ENCODE measurements at regions not wholly inside any gene's neighbourhood (a gene's known extent, or its start where the extent isn't known, plus 50 kb on each side); places are given as distances from the start of the nearest gene placed in this dataset.
"Not testable (repeated sequence)": the region's sequence is repeated elsewhere in the genome, so short reads cannot be mapped to it uniquely, and the experiment has no call there.

DNA sequence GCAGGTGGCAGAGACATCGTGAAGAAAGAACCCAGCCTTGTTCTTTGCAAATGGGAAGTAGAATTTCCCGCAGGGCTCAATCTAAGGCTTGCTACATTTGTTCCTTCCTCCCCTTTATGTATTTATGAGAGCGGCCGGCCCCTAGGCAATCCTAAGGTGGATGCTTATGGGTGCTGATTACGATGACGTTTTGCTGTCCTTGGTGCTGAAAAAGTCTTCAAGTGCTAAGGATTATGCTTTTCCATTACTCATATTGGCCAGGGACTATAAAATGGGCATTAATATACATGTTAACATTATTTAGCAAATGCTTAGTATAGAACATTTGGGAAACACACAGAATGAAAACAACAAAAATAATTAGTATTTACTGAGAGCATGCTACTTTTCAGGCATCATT, 313.3 kb upstream of the XYLT1 start:
- DNase-seq = no peak

DNA sequence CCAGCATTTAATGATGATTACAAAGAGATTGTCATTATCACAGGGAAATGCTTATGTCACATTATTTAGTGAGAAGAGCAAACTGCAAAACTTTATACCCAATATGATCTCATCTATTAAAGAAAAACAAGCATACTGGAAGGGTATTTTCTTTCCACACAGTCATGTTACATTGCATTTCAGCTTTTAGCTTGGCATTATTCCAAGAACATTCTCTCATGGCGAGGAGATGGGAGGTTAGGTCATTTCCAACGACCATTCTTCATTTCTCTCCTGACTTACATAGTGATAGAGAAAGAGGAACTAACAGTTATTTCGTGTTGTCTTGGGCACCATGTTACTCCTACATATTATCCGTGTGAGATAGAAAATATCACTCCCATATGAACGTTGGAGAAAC, 309.4 kb upstream of the XYLT1 start:
- DNase-seq = no peak

DNA sequence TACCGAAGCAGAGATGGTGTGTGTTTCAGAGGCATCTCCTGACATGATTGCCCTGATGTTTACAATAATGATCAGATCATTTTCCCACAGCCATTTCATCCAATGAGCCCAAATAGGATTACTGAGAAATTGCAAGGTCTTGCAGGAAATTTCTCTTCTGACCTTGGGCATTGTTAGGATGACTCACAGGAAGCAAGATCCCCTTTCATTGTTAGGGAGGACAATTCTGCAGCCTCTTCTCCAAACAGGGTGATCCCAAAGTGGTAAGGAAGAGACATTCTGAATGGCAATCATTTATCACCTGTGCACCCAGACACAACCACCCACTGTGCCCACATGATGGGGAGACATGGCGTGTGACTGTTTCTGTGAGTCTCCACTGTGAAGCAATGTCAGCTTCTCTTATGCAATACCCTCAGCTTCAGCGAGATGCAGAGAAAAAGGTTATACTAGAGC, 306.7 kb upstream of the XYLT1 start:
- no peak for DNase-seq

DNA sequence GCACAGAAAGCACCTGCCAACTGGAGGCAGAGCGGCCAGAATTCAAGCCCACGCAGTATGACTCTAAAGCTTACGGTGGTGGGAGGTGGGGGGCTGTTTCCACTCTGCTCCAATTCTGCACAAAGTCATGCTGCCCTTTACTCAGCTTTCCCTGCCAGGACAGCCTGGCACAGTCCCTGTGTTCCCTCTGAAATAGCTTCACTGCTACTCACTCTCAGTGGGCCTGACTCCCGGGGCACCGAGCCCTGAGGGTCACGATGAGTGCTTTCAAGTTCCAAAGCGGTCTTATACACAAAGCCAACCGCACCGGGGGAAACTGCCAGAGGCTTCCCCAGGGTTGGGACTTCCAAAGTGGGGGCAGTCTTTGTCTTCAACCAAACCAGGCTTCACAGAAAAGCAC, 306.1 kb upstream of the XYLT1 start:
- DNase-seq = no peak

DNA sequence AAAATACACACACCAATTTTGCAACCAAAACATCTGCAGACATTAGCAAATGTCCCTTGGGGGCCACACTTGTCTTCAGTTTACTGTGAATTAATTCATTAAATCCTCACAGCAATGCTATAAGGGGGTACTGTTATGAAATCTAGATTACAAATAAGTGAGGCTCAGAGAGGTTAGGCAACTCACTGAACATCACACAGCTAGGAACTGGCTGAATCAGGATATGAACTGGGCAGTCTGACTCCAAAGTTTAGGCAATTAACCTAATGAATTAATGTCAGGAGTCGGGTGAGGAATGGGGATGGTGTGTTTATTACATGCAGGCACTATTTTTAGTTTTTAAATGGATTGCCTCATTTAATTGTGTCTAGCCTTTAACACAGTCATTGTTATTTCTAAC, 305.7 kb upstream of the XYLT1 start:
- no peak for DNase-seq

DNA sequence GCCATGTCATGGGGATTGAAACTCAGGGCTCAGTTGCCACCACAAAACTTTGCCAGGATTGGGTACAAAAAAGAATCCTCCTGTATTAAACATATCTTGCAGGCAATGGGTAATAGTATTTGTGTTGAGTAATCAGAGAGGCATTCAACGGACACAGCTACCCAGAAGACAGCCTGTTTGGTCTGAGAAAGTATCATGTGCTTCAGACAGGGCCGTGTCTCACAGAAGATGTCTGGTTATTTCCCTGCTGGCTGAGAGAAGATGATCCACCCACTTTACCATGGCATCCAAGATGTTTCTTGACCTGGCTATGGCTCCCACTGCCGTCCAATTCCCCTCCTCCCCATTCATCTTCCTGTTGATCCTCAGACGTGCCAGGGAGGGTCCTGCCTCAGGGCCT, 304.3 kb upstream of the XYLT1 start:
- no peak for DNase-seq

DNA sequence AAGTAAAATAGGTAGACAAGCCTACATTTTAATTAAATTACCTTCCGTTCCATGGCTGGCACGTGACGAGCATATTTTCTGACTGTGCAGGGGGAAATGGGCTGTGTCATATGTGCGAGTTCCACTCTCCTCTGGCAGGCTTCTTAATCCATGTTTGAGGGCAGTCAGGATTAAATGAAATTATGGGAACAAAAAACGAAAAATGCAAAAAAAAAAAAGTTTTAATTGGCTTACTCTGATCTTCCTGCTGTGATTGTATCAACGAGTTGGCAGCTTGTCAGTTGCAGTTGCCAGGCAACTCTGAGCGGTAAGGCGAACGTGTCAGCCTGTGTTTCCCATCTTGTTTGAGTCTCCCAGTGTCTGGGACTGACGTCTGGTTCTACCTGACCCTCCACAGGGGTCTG, 302.9 kb upstream of the XYLT1 start:
- no peak for DNase-seq

DNA sequence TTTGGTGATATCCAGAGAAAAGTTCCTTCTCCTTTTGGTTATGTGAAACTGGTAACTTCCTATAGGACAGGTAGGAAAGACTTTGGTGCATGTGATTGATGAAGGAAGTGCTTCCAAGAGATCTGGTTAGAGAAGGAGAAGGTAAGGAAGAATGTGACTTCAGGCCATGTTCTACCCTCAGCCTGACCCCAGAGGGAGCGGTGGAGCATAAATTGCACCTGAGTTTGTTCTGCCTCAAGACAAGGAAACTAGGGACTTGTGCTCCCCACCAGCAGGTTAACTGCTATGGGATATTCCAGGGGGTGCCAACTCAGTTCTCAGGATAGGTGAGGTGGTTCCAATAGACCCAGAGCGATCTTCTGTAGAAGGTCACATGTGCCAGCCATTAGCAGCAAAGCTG, 299.3 kb upstream of the XYLT1 start:
- no peak for DNase-seq

DNA sequence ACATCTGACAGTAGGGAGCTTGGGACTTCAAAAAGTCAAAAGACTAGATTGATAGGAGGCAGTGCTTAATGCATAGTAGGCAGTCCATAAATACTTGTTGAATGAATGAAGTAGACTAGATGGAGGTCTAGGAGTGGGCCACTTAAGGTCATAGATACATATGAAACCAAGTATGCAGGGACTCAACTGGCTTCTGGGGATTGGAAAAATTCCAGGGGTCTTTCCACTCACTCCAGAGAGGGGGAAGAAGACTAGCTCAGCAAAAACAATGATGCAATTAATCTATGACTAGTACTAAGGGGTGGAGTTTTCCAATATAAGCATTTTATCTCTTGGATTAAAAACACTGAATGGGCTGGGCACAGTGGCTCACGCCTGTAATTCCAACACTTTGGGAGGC, 298.3 kb upstream of the XYLT1 start:
- DNase-seq = no peak

DNA sequence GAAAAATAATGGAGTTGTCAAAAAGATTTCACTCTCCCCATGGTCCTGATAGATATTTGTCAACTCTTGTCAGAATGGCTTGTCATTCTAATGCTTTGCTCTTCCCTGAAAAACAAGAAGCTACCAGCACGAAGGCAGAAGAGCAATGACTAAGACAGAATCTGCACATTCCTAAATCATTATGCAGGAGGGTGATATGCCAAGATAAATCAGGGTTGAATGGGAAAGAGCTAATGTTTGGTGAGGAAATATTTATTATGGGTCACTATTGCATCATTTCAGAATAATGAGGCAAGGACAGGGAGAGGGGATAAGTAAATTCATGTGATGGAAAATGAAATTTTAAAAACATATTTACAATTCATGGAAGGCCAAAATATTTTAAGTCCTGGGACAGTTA, 297.5 kb upstream of the XYLT1 start:
- no peak for DNase-seq

DNA sequence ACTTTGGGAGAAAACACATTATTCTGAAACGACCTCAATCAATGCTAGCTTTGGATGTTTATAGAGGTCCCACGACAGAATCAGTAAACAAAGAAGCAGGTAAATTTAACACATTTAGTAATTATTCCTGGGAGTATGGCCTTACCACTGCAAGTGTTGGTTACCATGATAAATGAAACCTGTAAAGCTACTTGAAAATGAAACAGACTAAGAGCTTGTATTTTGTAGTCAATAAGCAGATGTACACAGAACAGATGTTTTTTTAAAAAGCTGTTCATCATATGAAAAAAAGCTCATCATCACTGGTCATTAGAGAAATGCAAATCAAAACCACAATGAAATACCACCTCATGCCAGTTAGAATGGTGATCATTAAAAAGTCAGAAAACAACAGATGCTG, 295.3 kb upstream of the XYLT1 start:
- no peak for DNase-seq

DNA sequence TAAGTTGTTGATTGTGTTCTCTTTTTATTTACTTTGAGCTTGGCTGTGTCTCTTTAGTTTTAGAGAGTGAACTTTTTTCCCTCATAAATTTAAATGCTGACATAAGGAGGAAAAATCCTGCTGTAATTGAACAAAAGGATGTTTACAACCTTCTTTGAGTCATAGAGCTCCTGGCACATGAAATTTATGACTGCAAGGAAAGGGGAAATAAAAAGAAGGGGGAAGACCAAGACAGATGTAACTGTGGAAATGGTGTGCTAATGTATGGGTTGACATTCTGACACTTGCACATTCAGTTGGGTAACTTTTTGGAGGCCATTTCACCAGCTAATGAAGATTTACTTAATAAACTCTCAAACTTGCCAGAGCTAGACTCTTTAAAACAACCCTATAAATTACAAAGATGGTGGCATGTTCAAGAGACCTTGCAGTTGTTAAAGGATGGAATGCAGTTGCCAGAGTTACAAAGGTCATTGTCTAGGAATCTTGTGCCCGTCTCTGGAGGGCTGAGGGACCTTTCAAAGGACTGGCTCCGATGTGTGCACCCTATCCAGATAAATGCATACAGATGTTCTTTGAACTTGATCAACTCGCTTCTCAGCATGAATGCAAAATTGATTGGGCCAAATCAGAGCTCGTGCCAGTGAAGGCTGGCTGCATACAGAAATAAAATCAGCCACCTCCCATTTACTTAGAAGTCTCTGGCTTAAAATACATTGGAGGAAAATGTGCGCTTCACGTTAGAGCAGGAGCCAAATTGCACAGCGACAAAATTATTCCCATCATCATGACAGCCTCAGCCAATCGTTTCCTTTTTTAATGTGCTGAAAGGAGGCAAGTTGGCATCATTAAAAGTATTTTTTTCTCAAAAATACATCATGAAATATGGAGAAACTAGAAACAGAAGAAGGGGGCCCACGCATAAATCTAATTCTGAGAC, 289.0 kb upstream of the XYLT1 start:
- no peak for DNase-seq

DNA sequence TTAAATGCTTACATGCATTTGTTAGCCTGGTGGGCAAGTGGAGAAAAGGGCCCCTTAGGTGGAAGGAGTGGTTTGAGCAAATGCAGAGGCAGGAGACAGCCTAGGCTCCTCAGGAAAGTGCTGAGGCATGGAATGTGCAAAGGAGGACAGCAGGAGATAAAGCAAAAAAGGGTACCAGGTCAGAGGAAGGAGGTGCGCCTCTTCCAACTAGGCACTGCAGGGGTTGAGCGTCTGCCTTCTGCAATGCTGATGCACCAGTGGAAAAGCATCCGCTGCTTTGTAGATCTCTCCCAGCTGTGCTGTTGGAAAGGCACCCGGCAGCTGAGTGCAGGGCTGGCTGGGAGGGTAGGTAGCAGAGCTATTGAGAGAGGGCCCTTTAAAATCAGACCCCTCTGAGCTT, 287.0 kb upstream of the XYLT1 start:
- no peak for DNase-seq

DNA sequence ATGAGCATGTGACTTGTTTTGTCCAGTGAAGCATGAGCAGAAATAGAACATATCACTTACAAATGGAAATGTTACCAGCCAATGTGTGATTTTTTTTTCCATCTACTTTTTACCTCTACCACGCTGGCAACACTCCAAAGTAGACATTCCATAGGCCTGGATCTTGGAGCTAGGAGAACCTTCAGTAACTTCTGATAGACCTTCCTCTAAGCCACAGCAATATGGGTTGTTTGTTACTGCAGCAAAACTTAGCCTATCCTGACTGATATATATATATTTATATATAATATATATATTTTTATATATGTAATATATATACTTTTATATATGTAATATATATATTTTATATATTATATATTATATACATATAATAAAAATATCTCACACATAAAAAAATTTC, 284.4 kb upstream of the XYLT1 start:
- DNase-seq = no peak

DNA sequence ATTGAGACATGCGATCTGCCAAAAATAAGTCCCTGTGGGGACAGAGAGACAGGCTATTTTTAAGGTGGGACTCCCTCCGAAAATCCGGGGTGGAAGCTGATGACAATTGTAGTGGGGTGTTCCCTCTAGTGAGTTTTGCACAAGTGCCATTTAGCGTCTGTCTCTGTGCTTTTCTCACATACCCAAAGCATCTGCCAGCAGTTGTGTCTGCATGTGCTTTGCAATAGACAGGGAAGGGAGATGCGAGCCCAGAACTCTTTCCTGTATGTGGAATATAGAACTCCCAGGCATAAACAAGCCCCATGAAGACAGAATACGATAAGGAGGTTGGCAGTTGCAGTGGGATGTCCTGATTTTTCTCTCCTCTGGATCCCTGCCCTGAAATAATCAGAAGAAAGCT, 282.7 kb upstream of the XYLT1 start:
- DNase-seq = no peak

DNA sequence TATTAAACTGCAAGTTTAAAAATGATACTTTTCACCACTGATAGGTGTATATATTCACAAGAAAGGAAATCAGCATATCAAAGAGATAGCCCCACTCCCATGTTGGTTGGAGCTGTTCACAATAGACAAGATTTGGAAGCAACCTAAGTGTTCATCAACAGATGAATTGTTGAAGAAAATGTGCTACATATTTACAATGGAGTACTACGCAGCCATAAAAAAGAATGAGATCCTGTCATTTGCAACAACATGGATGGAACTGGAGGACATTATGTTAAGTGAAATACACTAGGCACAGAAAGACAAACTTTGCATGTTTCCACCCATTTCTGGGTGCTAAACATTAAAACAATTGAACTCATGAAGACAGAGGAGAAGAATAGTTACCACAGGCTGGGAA, 278.9 kb upstream of the XYLT1 start:
- no peak for DNase-seq

DNA sequence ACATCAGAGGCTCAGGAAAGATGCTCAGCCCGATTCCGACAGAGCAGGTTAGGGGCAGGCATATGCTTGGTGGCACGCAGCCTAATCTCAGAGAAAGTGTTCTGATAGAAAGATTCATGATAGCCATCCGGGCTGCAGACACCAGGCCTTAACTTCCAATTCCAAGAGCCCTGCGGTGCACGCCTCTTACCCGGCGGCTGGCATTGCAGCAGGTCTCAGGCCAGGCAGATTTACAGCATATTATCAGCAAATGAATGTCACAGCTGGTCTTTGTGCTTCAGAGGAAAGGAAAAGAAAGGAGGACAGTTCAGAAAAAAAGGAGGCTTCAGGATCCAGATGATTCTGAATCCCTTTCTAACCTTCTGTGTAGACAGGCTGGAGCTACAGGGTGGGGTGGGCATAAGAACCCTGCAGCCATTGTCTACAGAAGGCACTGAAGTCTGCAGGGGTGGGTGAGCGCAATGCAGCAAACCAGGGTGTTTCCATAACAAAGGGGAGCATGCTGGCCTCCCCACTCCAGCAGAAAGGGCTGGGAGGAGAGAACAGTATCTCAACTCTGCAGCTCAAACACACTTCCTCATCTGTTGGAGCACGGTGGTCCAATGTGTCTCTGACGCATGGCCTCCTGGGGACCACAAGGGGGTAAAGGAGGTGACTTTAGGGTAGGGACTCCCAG, 277.4 kb upstream of the XYLT1 start:
- DNase-seq = no peak

DNA sequence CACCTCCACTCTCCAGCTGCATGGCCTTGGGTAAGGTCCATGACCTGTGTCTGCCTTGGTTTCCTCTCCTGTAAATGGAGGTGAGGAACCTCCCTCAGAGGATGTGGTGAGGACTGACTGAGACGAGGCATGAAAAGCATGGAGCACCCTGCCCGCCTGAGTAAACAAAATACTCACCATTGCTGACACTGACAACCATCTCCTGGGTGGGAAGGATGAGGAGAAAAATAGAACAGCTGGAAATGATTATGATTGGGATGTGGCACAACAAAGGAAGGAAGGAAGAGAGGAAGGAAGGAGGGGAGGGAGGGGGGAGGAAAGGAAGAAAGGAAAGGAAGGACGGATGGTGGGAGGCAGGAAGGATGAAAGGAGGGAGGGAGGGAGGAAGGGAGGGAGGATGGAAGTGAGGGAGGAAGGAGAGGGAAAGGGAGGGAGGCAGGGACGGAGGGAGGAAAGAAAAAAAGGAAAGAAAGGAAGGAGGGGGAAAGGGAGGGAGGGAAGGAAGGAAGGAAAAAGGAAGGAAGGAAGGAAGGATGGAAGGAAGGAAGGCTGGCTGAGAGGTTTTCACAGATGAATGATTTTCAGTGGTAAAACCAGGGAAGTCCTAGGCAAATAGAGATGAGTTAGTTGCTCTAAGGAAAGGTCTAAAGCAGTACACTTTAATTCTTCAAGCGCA, 276.5 kb upstream of the XYLT1 start:
- DNase-seq = no peak

DNA sequence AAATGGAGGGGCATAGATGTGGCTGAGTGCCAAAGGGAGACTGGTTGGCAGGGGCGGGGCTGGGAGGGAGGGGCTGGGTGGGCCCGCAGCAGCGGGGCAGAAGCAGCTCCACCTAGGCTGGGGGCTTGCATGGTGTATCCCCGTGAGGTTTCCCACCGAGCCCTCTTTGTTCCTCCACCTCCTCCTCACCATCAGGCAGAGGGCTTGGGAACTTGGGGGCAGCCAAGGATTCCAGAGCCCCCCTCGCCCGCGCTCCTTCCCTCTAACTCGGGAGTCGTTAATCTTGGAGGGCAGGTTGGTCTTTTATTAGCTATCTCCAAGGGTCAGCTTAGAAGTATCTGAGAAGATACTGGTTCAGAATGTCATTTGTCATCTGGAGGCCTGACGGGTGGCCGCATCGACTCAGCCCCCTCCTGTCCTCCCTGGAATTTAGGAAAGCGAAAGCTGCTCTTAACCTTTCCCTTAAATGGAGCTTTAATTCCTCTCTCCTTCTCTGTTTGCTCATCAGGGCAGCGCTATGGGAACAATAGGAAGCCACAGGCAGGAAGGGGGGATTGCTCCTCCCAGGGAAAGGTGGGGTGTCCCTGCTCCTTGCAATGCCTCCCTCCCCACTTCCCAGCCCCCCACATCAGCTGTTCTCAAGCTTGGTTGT, 274.3 kb upstream of the XYLT1 start:
- DNase-seq = no peak

DNA sequence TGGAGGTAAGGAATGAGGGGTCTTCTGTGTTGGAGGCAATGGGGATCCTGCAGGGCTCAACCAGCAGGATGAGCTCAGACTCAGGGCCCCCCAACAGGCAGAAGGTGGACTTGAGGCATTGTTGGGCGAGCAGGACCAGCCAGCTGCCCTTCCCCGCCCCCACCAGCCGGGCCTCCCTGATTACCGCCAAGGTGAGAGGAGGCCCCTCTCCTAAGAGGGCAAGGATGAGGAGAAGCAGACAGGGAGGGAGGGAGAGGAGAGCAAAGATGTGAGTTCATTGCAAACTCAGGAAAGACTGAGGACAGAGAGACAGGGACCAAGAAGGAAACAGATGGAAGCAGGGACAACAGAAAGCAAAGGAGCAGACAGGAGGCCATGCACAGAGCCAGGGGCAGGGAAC, 272.8 kb upstream of the XYLT1 start:
- DNase-seq = no peak

DNA sequence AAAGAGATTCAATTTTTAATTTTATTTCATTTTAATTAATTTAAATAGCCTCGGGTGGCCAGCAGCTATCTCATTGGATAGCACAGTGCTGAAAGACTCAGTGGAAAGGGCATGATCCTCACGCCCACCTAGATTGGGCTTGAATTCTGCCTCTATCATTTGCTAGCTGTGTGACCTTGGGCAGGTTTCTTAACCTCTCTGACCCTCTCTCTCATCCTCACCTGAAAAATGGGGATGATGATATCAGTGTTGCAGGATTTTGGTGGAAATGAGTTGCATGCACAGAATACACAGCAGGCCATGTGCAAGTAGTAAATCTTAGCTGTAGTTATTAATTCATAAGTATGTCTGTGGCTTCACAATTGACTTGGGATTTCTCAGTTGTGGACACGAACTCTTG, 272.4 kb upstream of the XYLT1 start:
- DNase-seq = no peak

DNA sequence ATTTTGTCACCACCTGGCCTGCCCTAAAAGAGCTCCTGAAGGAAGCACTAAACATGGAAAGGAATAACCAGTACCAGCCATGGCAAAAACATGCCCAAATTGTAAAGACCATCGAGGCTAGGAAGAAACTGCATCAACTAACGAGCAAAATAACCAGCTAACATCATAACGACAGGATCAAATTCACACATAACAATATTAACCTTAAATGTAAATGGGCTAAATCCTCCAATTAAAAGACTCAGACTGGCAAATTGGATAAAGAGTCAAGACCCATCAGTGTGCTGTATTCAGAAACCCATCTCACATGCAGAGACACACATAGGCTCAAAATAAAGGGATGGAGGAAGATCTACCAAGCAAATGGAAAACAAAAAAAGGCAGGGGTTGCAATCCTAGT, 264.3 kb upstream of the XYLT1 start:
- DNase-seq = not testable (repeated sequence)

DNA sequence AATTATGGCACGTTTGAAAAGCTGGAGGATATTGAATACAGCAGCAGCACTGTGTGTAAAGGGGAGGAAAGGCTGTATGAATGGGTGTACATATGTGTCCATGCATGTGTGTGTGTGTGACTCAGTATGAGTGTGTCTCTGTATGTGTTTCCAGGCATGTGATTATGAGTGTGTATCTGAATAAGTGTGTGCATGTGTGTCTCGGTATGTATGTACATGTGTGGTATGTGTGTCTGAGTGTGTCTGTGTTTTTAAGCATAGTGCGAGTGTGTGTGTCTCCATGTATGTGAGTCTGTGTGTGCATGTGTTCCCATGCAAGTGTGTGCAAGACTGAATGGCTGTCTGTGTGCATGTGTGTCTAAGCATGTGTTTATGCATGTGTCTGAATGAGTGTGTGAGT, 259.1 kb upstream of the XYLT1 start:
- DNase-seq = no peak

All from stimulated activated CD4-positive, alpha-beta T cell treated with anti-CD3 and anti-CD28 coated beads, Interleukin-15, amount 100 ng/mL, for 24 hours (primary cell).